AG04449 (cell line): ENCODE measurements at regions not wholly inside any gene's neighbourhood (a gene's known extent, or its start where the extent isn't known, plus 50 kb on each side); places are given as distances from the start of the nearest gene placed in this dataset.

Source experiments
- CTCF ChIA-PET: fragments of 350-600 bp; formaldehyde crosslinking; extraction: SDS; loops from one replicate; lab custom pipeline; 2021; ENCODE audit warnings: antibody characterized with exemption; lab: Yijun Ruan, JAX
- POLR2A ChIA-PET: fragments of 400-600, 350-600 bp; formaldehyde crosslinking; extraction: SDS; loops from one replicate; lab custom pipeline; 2020; ENCODE audit warnings: antibody characterized with exemption, inconsistent platforms; lab: Yijun Ruan, JAX
- DNase-seq: peaks from one replicate; pipeline ENCODE4 v3.0.0-alpha.2; 2010; ENCODE audit warnings: low read depth, low spot score
- H3K4me3 ChIP-seq: 2 replicates; pipeline ENCODE4 v1.5.1; 2011; ENCODE audit warnings: low read depth, mild to moderate bottlenecking, control low read depth, low read length
- CTCF ChIP-seq: IDR thresholded peaks from one replicate; pipeline ENCODE4 v1.5.1; 2011; ENCODE audit warnings: mild to moderate bottlenecking, moderate library complexity, low read length, control low read depth, inconsistent platforms; ENCODE audit not compliant: insufficient read depth; ENCODE audit errors: missing control alignments

GRCh38 chr2:166831930-166832329 lies 56.4 kb upstream of the XIRP2 start:
- CTCF ChIA-PET = no interaction called here
- POLR2A ChIA-PET = no interaction called here
- DNase-seq = no peak
- no peak overlapping the region for H3K4me3 ChIP-seq
- no peak for TF ChIP-seq CTCF

GRCh38 chr2:166825914-166826313 lies 62.4 kb upstream of the XIRP2 start:
- TF ChIP-seq CTCF = no peak

GRCh38 chr2:166814335-166814734 lies 73.9 kb upstream of the XIRP2 start:
- ChIA-PET CTCF (no interaction called here), POLR2A (no interaction called here)
- no peak overlapping the region for H3K4me3 ChIP-seq
- no peak for TF ChIP-seq CTCF
- no peak for DNase-seq

More at GRCh38 chr2:166825914-166826313, 62.4 kb upstream of the XIRP2 start:
- DNase-seq = no peak
- CTCF ChIA-PET = no interaction called here
- POLR2A ChIA-PET = no interaction called here
- H3K4me3 ChIP-seq = no peak overlapping the region

GRCh38 chr2:166812166-166812891 lies 76.0 kb upstream of the XIRP2 start:
- ChIA-PET POLR2A (no interaction called here), CTCF (no interaction called here)
- DNase-seq = no peak
- no peak overlapping the region for H3K4me3 ChIP-seq
- TF ChIP-seq CTCF = no peak

- no peak overlapping the region for H3K4me3 ChIP-seq
- POLR2A ChIA-PET = no interaction called here
- DNase-seq = no peak
- CTCF ChIA-PET = no interaction called here
- TF ChIP-seq CTCF = no peak
These were observed 82.5 kb upstream of the XIRP2 start for GRCh38 chr2:166805753-166806152.

GRCh38 chr2:166803373-166804000 lies 84.8 kb upstream of the XIRP2 start:
- POLR2A ChIA-PET = no interaction called here
- CTCF ChIA-PET = no interaction called here
- TF ChIP-seq CTCF = no peak
- no peak overlapping the region for H3K4me3 ChIP-seq
- no peak for DNase-seq
